K562 (cell line): ENCODE measurements at regions not wholly inside any gene's neighbourhood (a gene's known extent, or its start where the extent isn't known, plus 50 kb on each side); places are given as distances from the start of the nearest gene placed in this dataset.
A peak's percentile ranks its signal among the peaks of the same experiment; 100 is the strongest.

Experiments
- BRD4 ChIP-seq: fragments of 200-600 bp; sonication (generic); IDR thresholded peaks from 2 replicates; pipeline ENCODE4 v1.6.1; 2017; ENCODE audit warnings: inconsistent platforms
- CBFA2T2 ChIP-seq: fragments of 450-650 bp; conservative IDR thresholded peaks from 2 replicates; pipeline ENCODE4 v1.6.1; 2017; ENCODE audit warnings: mild to moderate bottlenecking
- FUS ChIP-seq: fragments of 200-400 bp; formaldehyde crosslinking; optimal IDR thresholded peaks from 2 replicates; pipeline ENCODE3; 2017; ENCODE audit warnings: low read depth, low read length
- MCM2 ChIP-seq: fragments of 450-650 bp; IDR thresholded peaks from 2 replicates; pipeline ENCODE4 v1.6.1; 2017; ENCODE audit warnings: low read depth, mild to moderate bottlenecking
- NONO ChIP-seq, 2 experiments: fragments of 200-400 bp in 1 of 2; fragments of 450-650 bp in 1 of 2; formaldehyde crosslinking in 1 of 2; IDR thresholded peaks; 2 replicates each; pipeline ENCODE4 v1.6.1; 2017; ENCODE audit warnings: low read depth in 2 of 2, mild to moderate bottlenecking in 2 of 2, moderate library complexity in 2 of 2, low read length in 1 of 2
- RB1 ChIP-seq: fragments of 450-650 bp; IDR thresholded peaks from 2 replicates; pipeline ENCODE4 v1.6.1; 2017; ENCODE audit warnings: low read depth, mild to moderate bottlenecking
- RBM34 ChIP-seq: fragments of 200-400 bp; formaldehyde crosslinking; IDR thresholded peaks from 2 replicates; pipeline ENCODE4 v1.6.1; 2018; ENCODE audit warnings: low read length, borderline replicate concordance; ENCODE audit not compliant: insufficient read depth
- TARDBP ChIP-seq: fragments of 450-650 bp; IDR thresholded peaks from 2 replicates; pipeline ENCODE4 v1.6.1; 2016
- YY1 ChIP-seq, 3 experiments: IDR thresholded peaks; 2 replicates each; pipeline ENCODE4 v1.6.1; 2011; ENCODE audit warnings: low read length in 2 of 3, mild to moderate bottlenecking in 2 of 3, moderate library complexity in 2 of 3, borderline replicate concordance in 1 of 3, control low read depth in 1 of 3, low read depth in 1 of 3; ENCODE audit not compliant: insufficient read depth in 3 of 3, insufficient replicate concordance in 2 of 3, control insufficient read depth in 1 of 3, insufficient read length in 1 of 3; ENCODE audit errors: extremely low read depth in 1 of 3
- ZKSCAN8 ChIP-seq: fragments of 200-800 bp; sonication (Bioruptor generic); IDR thresholded peaks from 2 replicates; pipeline ENCODE4 v1.6.1; 2016; ENCODE audit warnings: missing genetic modification characterization, missing compliant biosample characterization
- ZNF121 ChIP-seq: sonication (generic); formaldehyde crosslinking; conservative IDR thresholded peaks from 2 replicates; pipeline ENCODE4 v1.8.0; 2022; ENCODE audit warnings: missing genetic modification reagents
- ZNF316 ChIP-seq: fragments of 450-650 bp; IDR thresholded peaks from 2 replicates; pipeline ENCODE4 v1.6.1; 2016
- TF ChIP-seq, protein P1 (sequence below): fragments of 450-650 bp; IDR thresholded peaks from 2 replicates; pipeline ENCODE4 v1.6.1; 2018; ENCODE audit not compliant: partially characterized antibody
- TF ChIP-seq, protein P2 (sequence below): fragments of 250-450 bp; sonication (Bioruptor Pico); IDR thresholded peaks from 2 replicates; pipeline ENCODE4 v1.8.0; 2022; ENCODE audit warnings: inconsistent platforms
- TF ChIP-seq, protein P3 (sequence below): fragments of 250-450 bp; sonication (Bioruptor Pico); IDR thresholded peaks from 2 replicates; pipeline ENCODE4 v1.5.0; 2021; ENCODE audit warnings: mild to moderate bottlenecking, moderate library complexity
- TF ChIP-seq, protein P4 (sequence below), 2 experiments: fragments of 150-350 bp in 1 of 2; IDR thresholded peaks; 2 replicates each; pipeline ENCODE4 v1.6.1; 2012 to 2016; ENCODE audit warnings: low read depth in 2 of 2, low read length in 2 of 2, mild to moderate bottlenecking in 1 of 2, moderate library complexity in 1 of 2

DNA sequence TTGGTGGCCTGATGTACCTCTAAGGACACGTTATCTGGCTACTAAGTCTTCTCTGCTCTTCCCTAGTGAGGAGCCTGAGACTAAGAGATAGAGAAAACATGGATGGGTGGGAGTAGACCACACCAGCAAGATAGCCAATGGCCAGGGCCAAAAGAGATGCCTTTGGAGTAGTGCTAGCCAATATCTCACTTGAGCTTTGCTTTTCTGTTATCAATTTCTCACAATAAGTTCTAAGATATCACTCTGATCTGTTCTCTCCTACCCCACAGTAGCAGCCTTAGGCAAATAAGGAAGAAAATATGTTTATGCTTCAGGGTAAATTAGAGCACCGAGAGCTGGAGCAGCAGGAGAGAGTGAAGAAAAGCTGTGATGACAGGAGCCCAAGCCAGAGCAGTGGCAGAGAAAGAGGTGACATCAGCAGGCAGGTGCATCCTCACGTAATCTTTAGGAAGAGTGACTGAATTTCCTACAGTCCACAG, 343.9 kb upstream of the NOCT start (continued):
- TF ChIP-seq, protein P1, sequence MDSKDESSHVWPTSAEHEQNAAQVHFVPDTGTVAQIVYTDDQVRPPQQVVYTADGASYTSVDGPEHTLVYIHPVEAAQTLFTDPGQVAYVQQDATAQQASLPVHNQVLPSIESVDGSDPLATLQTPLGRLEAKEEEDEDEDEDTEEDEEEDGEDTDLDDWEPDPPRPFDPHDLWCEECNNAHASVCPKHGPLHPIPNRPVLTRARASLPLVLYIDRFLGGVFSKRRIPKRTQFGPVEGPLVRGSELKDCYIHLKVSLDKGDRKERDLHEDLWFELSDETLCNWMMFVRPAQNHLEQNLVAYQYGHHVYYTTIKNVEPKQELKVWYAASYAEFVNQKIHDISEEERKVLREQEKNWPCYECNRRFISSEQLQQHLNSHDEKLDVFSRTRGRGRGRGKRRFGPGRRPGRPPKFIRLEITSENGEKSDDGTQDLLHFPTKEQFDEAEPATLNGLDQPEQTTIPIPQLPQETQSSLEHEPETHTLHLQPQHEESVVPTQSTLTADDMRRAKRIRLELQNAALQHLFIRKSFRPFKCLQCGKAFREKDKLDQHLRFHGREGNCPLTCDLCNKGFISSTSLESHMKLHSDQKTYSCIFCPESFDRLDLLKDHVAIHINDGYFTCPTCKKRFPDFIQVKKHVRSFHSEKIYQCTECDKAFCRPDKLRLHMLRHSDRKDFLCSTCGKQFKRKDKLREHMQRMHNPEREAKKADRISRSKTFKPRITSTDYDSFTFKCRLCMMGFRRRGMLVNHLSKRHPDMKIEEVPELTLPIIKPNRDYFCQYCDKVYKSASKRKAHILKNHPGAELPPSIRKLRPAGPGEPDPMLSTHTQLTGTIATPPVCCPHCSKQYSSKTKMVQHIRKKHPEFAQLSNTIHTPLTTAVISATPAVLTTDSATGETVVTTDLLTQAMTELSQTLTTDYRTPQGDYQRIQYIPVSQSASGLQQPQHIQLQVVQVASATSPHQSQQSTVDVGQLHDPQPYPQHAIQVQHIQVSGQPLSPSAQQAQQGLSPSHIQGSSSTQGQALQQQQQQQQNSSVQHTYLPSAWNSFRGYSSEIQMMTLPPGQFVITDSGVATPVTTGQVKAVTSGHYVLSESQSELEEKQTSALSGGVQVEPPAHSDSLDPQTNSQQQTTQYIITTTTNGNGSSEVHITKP = no peak
- no peak for TF ChIP-seq RB1
- no peak for TF ChIP-seq ZNF121
- TF ChIP-seq, protein P2, sequence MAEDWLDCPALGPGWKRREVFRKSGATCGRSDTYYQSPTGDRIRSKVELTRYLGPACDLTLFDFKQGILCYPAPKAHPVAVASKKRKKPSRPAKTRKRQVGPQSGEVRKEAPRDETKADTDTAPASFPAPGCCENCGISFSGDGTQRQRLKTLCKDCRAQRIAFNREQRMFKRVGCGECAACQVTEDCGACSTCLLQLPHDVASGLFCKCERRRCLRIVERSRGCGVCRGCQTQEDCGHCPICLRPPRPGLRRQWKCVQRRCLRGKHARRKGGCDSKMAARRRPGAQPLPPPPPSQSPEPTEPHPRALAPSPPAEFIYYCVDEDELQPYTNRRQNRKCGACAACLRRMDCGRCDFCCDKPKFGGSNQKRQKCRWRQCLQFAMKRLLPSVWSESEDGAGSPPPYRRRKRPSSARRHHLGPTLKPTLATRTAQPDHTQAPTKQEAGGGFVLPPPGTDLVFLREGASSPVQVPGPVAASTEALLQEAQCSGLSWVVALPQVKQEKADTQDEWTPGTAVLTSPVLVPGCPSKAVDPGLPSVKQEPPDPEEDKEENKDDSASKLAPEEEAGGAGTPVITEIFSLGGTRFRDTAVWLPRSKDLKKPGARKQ (CRISPR knock-in tag) = no peak
- TF ChIP-seq, protein P3, sequence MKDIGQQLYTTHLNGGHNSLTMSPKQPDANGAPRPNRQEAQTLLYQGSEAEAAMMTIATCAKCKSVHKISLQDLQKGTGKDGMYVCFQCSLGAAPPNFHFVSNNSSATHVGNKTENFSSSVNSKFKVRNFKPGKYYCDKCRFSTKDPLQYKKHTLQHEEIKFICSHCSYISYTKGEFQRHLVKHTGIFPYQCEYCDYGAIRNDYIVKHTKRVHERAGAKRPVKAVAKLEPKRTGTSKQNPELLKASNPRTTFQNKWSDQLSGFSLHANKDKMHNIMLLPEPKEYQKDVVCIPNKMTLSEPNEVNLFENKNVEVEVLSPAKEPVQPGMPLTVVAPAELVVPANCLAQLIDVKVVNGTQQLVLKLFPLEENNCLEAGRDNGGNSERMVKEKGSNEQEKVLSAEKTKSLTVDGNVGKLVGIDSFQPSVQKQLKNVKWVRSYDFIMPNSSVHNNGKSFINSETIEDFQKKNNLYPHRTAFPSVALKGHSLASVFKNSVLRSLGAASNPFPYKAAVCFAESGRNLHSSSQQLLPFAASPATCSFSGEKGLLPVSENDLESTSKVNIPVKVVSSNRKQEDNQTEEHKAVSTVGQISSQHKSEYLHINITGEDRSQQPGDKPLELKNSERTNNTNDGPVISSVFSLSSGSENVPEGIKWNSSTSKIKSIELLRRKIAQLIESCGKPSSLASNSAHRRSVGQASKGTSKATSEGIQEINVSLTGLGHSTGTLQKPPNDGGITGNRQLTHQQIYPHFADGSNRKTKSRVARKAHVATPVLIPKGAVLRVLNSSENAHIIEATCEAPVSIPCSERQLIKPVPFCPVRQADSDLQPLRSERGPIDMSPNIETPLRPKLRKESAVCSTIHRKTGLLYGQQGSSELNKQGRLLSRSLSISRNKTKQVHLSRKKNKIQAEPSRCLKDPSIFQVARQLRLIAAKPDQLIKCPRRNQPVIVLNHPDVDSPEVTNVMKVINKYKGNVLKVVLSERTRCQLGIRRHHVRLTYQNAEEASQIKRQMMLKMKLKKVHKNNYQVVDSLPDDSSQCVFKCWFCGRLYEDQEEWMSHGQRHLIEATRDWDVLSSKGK (CRISPR knock-in tag) = no peak
- TF ChIP-seq TARDBP = no peak
- peak in 1 of 3 experiments; percentile 13 for TF ChIP-seq YY1 (IDR thresholded peaks at IDR 0.05; ENCODE audit: borderline replicate concordance in 1 of 3, control insufficient read depth in 1 of 3, extremely low read depth in 1 of 3, insufficient read depth in 3 of 3, insufficient read length in 1 of 3, insufficient replicate concordance in 2 of 3, low read depth in 1 of 3, low read length in 2 of 3)
- no peak for TF ChIP-seq BRD4
- TF ChIP-seq FUS = no peak
- peak; percentile 93 for TF ChIP-seq CBFA2T2
- TF ChIP-seq, protein P4, sequence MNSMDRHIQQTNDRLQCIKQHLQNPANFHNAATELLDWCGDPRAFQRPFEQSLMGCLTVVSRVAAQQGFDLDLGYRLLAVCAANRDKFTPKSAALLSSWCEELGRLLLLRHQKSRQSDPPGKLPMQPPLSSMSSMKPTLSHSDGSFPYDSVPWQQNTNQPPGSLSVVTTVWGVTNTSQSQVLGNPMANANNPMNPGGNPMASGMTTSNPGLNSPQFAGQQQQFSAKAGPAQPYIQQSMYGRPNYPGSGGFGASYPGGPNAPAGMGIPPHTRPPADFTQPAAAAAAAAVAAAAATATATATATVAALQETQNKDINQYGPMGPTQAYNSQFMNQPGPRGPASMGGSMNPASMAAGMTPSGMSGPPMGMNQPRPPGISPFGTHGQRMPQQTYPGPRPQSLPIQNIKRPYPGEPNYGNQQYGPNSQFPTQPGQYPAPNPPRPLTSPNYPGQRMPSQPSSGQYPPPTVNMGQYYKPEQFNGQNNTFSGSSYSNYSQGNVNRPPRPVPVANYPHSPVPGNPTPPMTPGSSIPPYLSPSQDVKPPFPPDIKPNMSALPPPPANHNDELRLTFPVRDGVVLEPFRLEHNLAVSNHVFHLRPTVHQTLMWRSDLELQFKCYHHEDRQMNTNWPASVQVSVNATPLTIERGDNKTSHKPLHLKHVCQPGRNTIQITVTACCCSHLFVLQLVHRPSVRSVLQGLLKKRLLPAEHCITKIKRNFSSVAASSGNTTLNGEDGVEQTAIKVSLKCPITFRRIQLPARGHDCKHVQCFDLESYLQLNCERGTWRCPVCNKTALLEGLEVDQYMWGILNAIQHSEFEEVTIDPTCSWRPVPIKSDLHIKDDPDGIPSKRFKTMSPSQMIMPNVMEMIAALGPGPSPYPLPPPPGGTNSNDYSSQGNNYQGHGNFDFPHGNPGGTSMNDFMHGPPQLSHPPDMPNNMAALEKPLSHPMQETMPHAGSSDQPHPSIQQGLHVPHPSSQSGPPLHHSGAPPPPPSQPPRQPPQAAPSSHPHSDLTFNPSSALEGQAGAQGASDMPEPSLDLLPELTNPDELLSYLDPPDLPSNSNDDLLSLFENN (IDR thresholded peaks at IDR 0.05; ENCODE audit: low read depth in 2 of 2, low read length in 2 of 2) = peak in 1 of 2 experiments; percentile 66; a peak in 1 of 4 replicates
- no peak for TF ChIP-seq MCM2
- no peak for TF ChIP-seq ZNF316
- TF ChIP-seq ZKSCAN8 (CRISPR knock-in tag) = 0 out of 2 replicates have a peak, but pooled peaks have one; percentile 35
- TF ChIP-seq RBM34 = no peak
- no peak; a peak in 1 of 4 replicates for TF ChIP-seq NONO (IDR thresholded peaks at IDR 0.05; ENCODE audit: low read depth in 2 of 2, low read length in 1 of 2)
